Activated T-helper 2 cell treated with anti-CD3 and anti-CD28 coated beads, Interferon-gamma antibody, Interleukin-2, Interleukin-4, amounts not matched to agents 10 μg/mL and 5 μg/mL and 100 μg/mL, durations not matched to agents 14 hours and 24 hours and 36 hours (primary cell): ENCODE measurements at regions not wholly inside any gene's neighbourhood (a gene's known extent, or its start where the extent isn't known, plus 50 kb on each side); places are given as distances from the start of the nearest gene placed in this dataset.
"Not testable (repeated sequence)": the region's sequence is repeated elsewhere in the genome, so short reads cannot be mapped to it uniquely, and the experiment has no call there.

Experiments
- DNase-seq: peaks from one replicate; pipeline ENCODE4 v3.0.0; 2021; ENCODE audit warnings: low spot score
- H3K27ac Mint-ChIP-seq: one replicate; pipeline ENCODE4 v1.8.0; 2021; ENCODE audit warnings: mixed read lengths
- H3K27me3 Mint-ChIP-seq: one replicate; pipeline ENCODE4 v1.8.0; 2021; ENCODE audit warnings: low read depth, mixed read lengths
- H3K36me3 Mint-ChIP-seq: one replicate; pipeline ENCODE4 v1.8.0; 2021; ENCODE audit warnings: low read depth, mixed read lengths
- H3K4me1 Mint-ChIP-seq: one replicate; pipeline ENCODE4 v1.8.0; 2021; ENCODE audit warnings: low read depth, mixed read lengths
- H3K4me3 Mint-ChIP-seq: one replicate; pipeline ENCODE4 v1.8.0; 2021; ENCODE audit warnings: low read depth, mild to moderate bottlenecking, moderate library complexity, mixed read lengths
- H3K9me3 Mint-ChIP-seq: one replicate; pipeline ENCODE4 v1.8.0; 2021; ENCODE audit warnings: mixed read lengths
- intact Hi-C: fragments of 100-400 bp; cut with micrococcal nuclease; formaldehyde crosslinking; loops from one replicate; pipeline ENCODE4 v1.15.1; 2023

- intact Hi-C loops: no loop called here
- Mint-ChIP-seq H3K4me3 (peak overlapping the region; percentile 13), H3K4me1 (peaks cover 10% of the 10 kb centered on the region), H3K27me3 (peaks cover 73% of the 10 kb centered on the region), H3K36me3 (peaks cover 3% of the 10 kb centered on the region), H3K9me3 (no peaks in the 10 kb centered on the region), H3K27ac (no peak overlapping the region)
- no peak for DNase-seq
Measured at GRCh38 chr2:131425231-131425941, 50.5 kb upstream of the TUBA3D start.

GRCh38 chr2:131424605-131425114 is 51.3 kb upstream of the TUBA3D start:
- intact Hi-C loops: not testable (repeated sequence)

GRCh38 chr2:131420751-131421150 is 55.2 kb upstream of the TUBA3D start:
- H3K27ac Mint-ChIP-seq, DNase-seq, H3K9me3 Mint-ChIP-seq, intact Hi-C loops, H3K4me1 Mint-ChIP-seq, H3K36me3 Mint-ChIP-seq, H3K4me3 Mint-ChIP-seq: not testable (repeated sequence)
- peaks cover 63% of the 10 kb centered on the region for H3K27me3 Mint-ChIP-seq

More at GRCh38 chr2:131424605-131425114, 51.3 kb upstream of the TUBA3D start:
- not testable (repeated sequence) for H3K27ac Mint-ChIP-seq, H3K36me3 Mint-ChIP-seq, H3K9me3 Mint-ChIP-seq, DNase-seq
- H3K4me3 Mint-ChIP-seq: peak overlapping the region; percentile 39
- peaks cover 71% of the 10 kb centered on the region for H3K27me3 Mint-ChIP-seq
- H3K4me1 Mint-ChIP-seq: peaks cover 10% of the 10 kb centered on the region

- H3K9me3 Mint-ChIP-seq: no peaks in the 10 kb centered on the region
- intact Hi-C loops: no loop called here
- no peak for DNase-seq
- H3K4me1 Mint-ChIP-seq: peaks cover 2% of the 10 kb centered on the region
- H3K36me3 Mint-ChIP-seq: no peaks in the 10 kb centered on the region
- no peak overlapping the region for H3K27ac Mint-ChIP-seq
- peaks cover 64% of the 10 kb centered on the region for H3K27me3 Mint-ChIP-seq
- H3K4me3 Mint-ChIP-seq: no peak overlapping the region
Measured at GRCh38 chr2:131419441-131419840, 55.5 kb upstream of the RAB6D start.

- Mint-ChIP-seq H3K27me3 (peaks cover 56% of the 10 kb centered on the region), H3K36me3 (no peaks in the 10 kb centered on the region)
Measured at GRCh38 chr2:131418625-131419024, 54.7 kb upstream of the RAB6D start.

GRCh38 chr2:131417886-131418285 is 53.9 kb upstream of the RAB6D start:
- H3K36me3 Mint-ChIP-seq: no peaks in the 10 kb centered on the region
- H3K27me3 Mint-ChIP-seq: peaks cover 52% of the 10 kb centered on the region
- no peak overlapping the region for H3K4me3 Mint-ChIP-seq
- intact Hi-C loops: no loop called here
- DNase-seq: no peak
- no peaks in the 10 kb centered on the region for H3K9me3 Mint-ChIP-seq
- H3K4me1 Mint-ChIP-seq: peaks cover 4% of the 10 kb centered on the region
- no peak overlapping the region for H3K27ac Mint-ChIP-seq

More at GRCh38 chr2:131418625-131419024, 54.7 kb upstream of the RAB6D start:
- Mint-ChIP-seq H3K9me3 (no peaks in the 10 kb centered on the region), H3K4me3 (no peak overlapping the region), H3K27ac (no peak overlapping the region), H3K4me1 (peaks cover 2% of the 10 kb centered on the region)
- intact Hi-C loops: no loop called here
- DNase-seq: no peak

- Mint-ChIP-seq H3K4me3 (no peak overlapping the region), H3K9me3 (no peaks in the 10 kb centered on the region), H3K27ac (no peak overlapping the region), H3K36me3 (no peaks in the 10 kb centered on the region), H3K27me3 (peaks cover 42% of the 10 kb centered on the region), H3K4me1 (peaks cover 4% of the 10 kb centered on the region)
- no peak for DNase-seq
- intact Hi-C loops: loop anchor here (2.0 to 5.0 kb wide), 4 partner anchors 79 to 259 kb away; partner anchors contain the start of genes CCDC74A and MZT2A
Measured at GRCh38 chr2:131413785-131414184, 49.8 kb upstream of the RAB6D start.
